HL-60 (cell line): ENCODE measurements at regions not wholly inside any gene's neighbourhood (a gene's known extent, or its start where the extent isn't known, plus 50 kb on each side); places are given as distances from the start of the nearest gene placed in this dataset.

Experiments used
- DNase-seq, 2 experiments: peaks; one replicate each; pipeline ENCODE4 v3.0.0-alpha.2; 2010 to 2020; ENCODE audit warnings: low read depth in 1 of 2, low spot score in 1 of 2
- H3K27ac ChIP-seq: fragments of 250-450 bp; sonication (Bioruptor Pico); replicated peaks from 2 replicates; pipeline ENCODE4 v1.5.1; 2020; ENCODE audit warnings: mild to moderate bottlenecking, moderate library complexity
- H3K27me3 ChIP-seq: fragments of 250-450 bp; sonication (Bioruptor Pico); 2 replicates; pipeline ENCODE4 v1.5.1; 2021; ENCODE audit warnings: mild to moderate bottlenecking, moderate library complexity; ENCODE audit not compliant: insufficient read depth, poor library complexity, severe bottlenecking
- H3K4me3 ChIP-seq: replicated peaks from 2 replicates; pipeline ENCODE4 v1.5.1; 2011; ENCODE audit warnings: mild to moderate bottlenecking, control low read depth, low read length; ENCODE audit not compliant: insufficient read depth
- GABPA ChIP-seq: IDR thresholded peaks from 2 replicates; pipeline ENCODE4 v1.6.1; 2012; ENCODE audit warnings: low read depth
- POLR2AphosphoS5 ChIP-seq: IDR thresholded peaks from 2 replicates; pipeline ENCODE4 v1.6.1; 2012; ENCODE audit warnings: low read depth
- SPI1 ChIP-seq: IDR thresholded peaks from 2 replicates; pipeline ENCODE4 v1.6.1; 2012; ENCODE audit warnings: low read depth, mild to moderate bottlenecking, borderline replicate concordance
- TF ChIP-seq, protein P1 (sequence below): IDR thresholded peaks from one replicate; pipeline ENCODE4 v1.5.1; 2011; ENCODE audit warnings: low read length, control low read depth, inconsistent platforms; ENCODE audit not compliant: insufficient read depth
- TF ChIP-seq, protein P2 (sequence below): IDR thresholded peaks from 2 replicates; pipeline ENCODE4 v1.6.1; 2012; ENCODE audit warnings: low read depth; ENCODE audit not compliant: insufficient replicate concordance

DNA sequence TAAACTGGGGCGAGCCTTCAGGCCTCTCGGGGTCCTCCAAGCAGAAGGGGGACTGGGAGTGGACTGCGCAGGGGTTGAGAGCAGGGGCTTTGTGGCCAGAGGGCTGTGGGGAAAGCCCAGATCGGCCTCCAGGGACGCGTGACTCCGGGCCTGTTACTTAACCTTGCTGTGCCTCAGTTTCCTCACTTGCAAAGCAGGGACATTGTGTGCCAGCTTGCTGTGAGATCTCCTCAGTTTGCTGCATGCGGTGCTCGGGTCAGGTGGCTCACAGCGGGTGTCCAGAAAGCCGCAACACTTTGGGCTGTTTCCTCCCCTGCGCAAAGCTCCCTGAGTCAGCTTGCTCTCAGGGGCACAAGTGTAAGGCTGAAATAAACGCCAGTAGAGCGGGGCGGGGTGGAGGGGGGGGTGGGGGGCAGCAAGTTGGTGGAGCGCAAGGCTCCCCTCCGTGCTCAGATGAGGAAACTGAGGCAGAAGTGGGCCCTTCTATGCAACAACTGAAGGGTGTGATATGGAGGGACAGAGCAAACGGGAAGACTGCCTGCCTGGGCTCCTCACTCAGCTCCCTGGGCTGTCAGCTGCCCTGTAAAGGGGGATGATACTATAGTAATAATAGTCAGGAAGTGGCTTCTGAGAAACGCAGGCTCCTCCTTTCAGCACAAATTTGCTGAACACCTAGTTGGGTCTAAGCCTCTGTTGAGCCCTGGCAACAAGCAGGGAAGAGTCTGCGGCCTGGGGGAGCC lies 101.0 kb downstream of the HMX1 start:
- TF ChIP-seq POLR2AphosphoS5, result no peak
- TF ChIP-seq, protein P1, sequence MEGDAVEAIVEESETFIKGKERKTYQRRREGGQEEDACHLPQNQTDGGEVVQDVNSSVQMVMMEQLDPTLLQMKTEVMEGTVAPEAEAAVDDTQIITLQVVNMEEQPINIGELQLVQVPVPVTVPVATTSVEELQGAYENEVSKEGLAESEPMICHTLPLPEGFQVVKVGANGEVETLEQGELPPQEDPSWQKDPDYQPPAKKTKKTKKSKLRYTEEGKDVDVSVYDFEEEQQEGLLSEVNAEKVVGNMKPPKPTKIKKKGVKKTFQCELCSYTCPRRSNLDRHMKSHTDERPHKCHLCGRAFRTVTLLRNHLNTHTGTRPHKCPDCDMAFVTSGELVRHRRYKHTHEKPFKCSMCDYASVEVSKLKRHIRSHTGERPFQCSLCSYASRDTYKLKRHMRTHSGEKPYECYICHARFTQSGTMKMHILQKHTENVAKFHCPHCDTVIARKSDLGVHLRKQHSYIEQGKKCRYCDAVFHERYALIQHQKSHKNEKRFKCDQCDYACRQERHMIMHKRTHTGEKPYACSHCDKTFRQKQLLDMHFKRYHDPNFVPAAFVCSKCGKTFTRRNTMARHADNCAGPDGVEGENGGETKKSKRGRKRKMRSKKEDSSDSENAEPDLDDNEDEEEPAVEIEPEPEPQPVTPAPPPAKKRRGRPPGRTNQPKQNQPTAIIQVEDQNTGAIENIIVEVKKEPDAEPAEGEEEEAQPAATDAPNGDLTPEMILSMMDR, result no peak
- no peak for TF ChIP-seq SPI1
- TF ChIP-seq, protein P2, sequence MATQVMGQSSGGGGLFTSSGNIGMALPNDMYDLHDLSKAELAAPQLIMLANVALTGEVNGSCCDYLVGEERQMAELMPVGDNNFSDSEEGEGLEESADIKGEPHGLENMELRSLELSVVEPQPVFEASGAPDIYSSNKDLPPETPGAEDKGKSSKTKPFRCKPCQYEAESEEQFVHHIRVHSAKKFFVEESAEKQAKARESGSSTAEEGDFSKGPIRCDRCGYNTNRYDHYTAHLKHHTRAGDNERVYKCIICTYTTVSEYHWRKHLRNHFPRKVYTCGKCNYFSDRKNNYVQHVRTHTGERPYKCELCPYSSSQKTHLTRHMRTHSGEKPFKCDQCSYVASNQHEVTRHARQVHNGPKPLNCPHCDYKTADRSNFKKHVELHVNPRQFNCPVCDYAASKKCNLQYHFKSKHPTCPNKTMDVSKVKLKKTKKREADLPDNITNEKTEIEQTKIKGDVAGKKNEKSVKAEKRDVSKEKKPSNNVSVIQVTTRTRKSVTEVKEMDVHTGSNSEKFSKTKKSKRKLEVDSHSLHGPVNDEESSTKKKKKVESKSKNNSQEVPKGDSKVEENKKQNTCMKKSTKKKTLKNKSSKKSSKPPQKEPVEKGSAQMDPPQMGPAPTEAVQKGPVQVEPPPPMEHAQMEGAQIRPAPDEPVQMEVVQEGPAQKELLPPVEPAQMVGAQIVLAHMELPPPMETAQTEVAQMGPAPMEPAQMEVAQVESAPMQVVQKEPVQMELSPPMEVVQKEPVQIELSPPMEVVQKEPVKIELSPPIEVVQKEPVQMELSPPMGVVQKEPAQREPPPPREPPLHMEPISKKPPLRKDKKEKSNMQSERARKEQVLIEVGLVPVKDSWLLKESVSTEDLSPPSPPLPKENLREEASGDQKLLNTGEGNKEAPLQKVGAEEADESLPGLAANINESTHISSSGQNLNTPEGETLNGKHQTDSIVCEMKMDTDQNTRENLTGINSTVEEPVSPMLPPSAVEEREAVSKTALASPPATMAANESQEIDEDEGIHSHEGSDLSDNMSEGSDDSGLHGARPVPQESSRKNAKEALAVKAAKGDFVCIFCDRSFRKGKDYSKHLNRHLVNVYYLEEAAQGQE, result no peak
- no peak for TF ChIP-seq GABPA
- H3K27me3 ChIP-seq, result no peaks in the 10 kb centered on the region
- H3K27ac ChIP-seq, result no peak overlapping the region
- H3K4me3 ChIP-seq, result no peak overlapping the region
- no peak for DNase-seq

DNA sequence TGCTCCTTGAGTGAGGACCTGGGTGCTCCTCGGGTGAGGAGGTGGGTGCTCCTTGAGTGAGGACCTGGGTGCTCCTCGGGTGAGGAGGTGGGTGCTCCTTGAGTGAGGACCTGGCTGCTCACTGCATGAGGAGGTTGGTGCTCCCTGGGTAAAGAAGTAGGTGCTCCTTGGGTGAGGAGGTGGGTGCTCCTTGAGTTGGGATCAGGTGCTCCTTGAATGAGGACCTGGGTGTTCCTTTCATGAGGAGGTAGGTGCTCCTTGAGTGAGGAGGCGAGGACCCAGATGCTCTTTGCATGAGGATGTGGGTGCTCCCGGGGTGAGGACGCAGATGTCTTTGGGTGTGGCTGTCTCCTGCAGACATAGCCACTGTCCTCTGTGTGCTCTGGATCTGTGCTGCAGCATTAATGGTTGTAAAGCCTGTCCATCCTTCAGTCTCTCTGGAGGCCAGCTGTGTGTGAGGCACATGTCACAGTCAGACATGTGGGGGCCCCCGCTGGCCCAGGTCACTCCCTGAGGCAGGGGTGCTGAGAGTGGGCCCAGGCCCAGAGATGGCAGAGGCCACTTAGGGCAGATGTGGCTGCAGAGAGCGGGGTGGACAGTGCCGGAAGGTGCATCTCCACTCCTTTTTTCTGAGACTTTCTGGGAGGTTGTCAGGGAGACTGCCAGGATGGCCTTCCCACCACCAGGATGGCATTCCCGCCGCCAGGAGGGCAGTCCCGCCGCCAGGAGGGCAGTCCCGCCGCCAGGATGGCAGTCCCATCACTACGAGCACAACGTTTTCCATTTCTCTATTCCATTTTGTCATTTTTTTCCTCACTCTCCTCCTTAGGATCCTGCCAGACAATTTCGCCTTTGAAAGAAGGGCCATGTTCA lies 101.8 kb downstream of the HMX1 start:
- Histone ChIP-seq H3K4me3 (no peak overlapping the region), H3K27ac (no peak overlapping the region), H3K27me3 (no peaks in the 10 kb centered on the region)
- no peak for DNase-seq
- TF ChIP-seq POLR2AphosphoS5 (no peak), GABPA (no peak), SPI1 (no peak)
- TF ChIP-seq, protein P2, result no peak
- TF ChIP-seq, protein P1, result no peak

DNA sequence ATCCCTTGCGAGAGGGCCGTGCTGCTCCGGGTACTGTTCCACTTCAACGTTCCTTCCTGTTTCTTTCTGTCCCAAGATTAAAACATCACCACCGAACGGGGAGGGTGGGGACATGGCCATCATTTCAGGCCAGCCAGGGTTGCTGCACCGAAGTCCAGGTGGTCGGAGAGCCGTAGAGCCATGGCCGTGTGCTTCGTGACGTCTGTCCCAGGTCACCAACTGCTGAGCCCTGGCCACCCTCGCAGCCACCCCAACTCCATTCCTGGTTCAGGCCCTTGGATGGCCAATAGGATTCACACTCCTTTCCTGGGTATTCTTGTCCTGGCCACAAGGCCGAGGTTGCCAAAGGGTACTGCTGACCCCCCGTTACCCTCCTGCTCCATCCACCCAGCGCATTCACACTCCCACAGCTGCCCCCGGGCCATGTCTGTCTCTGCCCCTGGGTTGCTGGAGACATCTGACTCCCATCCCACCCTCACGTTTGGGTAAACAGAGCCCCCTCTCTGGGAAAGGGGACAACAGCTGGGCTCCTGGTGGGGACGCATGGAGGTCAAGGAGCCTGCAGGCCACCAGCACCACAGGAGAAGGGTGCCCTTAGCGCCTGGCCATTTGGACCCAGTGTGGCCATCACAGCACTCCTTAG lies 103.2 kb downstream of the HMX1 start:
- Histone ChIP-seq H3K27me3 (no peaks in the 10 kb centered on the region), H3K27ac (no peak overlapping the region), H3K4me3 (no peak overlapping the region)
- no peak for DNase-seq
- TF ChIP-seq GABPA, result no peak
- no peak for TF ChIP-seq POLR2AphosphoS5
- TF ChIP-seq, protein P1, result no peak
- no peak for TF ChIP-seq SPI1
- TF ChIP-seq, protein P2, result no peak
